Uterus (tissue), 3 donors: ENCODE measurements at regions not wholly inside any gene's neighbourhood (a gene's known extent, or its start where the extent isn't known, plus 50 kb on each side); places are given as distances from the start of the nearest gene placed in this dataset.
"Not testable (repeated sequence)": the region's sequence is repeated elsewhere in the genome, so short reads cannot be mapped to it uniquely, and the experiment has no call there.

Experiments used
- DNase-seq, 2 donors: peaks; one replicate each; pipeline ENCODE4 v3.0.0-alpha.2; 2019 to 2020
- H3K27ac ChIP-seq, 2 donors: fragments of 200-600 bp; sonication (generic); 1 replicate in 1 of 2; 2 replicates in 1 of 2; pipeline ENCODE4 v1.5.1; 2016 to 2018
- H3K27me3 ChIP-seq, 2 donors: fragments of 200-600 bp; sonication (generic); one replicate each; pipeline ENCODE4 v1.5.1; 2018 to 2019; ENCODE audit warnings: control low read depth in 1 of 2
- H3K36me3 ChIP-seq, 2 donors: fragments of 200-600 bp; sonication (generic); one replicate each; pipeline ENCODE4 v1.5.1; 2019; ENCODE audit warnings: control low read depth in 1 of 2
- H3K4me1 ChIP-seq, 2 donors: fragments of 200-600 bp; sonication (generic); one replicate each; pipeline ENCODE4 v1.5.1; 2018 to 2019; ENCODE audit warnings: control low read depth in 1 of 2
- H3K4me3 ChIP-seq, 2 donors: fragments of 200-600 bp; sonication (generic); 1 replicate in 1 of 2; 2 replicates in 1 of 2; pipeline ENCODE4 v1.5.1; 2018 to 2019; ENCODE audit warnings: mild to moderate bottlenecking in 1 of 2
- H3K9me3 ChIP-seq, 2 donors: fragments of 200-600 bp; sonication (generic); one replicate each; pipeline ENCODE4 v1.5.1; 2019; ENCODE audit warnings: control low read depth in 1 of 2
- CTCF ChIP-seq, 4 experiments: fragments of 200-600 bp in 2 of 4; fragments of 450-650 bp in 2 of 4; sonication (generic) in 2 of 4; IDR thresholded peaks; one replicate each; pipeline ENCODE4 v1.5.1; 2016 to 2019; ENCODE audit warnings: antibody characterized with exemption in 4 of 4, mild to moderate bottlenecking in 2 of 4, moderate library complexity in 1 of 4
- POLR2A ChIP-seq, 2 donors: fragments of 450-650 bp; IDR thresholded peaks; one replicate each; pipeline ENCODE4 v1.6.1; 2016; ENCODE audit warnings: antibody characterized with exemption in 2 of 2, mild to moderate bottlenecking in 1 of 2, moderate library complexity in 1 of 2
- intact Hi-C: fragments of 100-400 bp; cut with DNase I; formaldehyde crosslinking; loops from one replicate; pipeline ENCODE4 v1.15.1; 2023; ENCODE audit warnings: low total_unique reads
- donor health status: DM: yes; HTN: yes; CAD: no.

GRCh38 chr4:130736436-130737185, 1640.7 kb downstream of the C4orf33 start:
- TF ChIP-seq CTCF (IDR thresholded peaks at IDR 0.05) = no peak
- no peak for TF ChIP-seq POLR2A (IDR thresholded peaks at IDR 0.05)
- H3K27me3 ChIP-seq = no peaks in the 10 kb centered on the region
- H3K36me3 ChIP-seq = no peaks in the 10 kb centered on the region
- H3K27ac ChIP-seq = no peak overlapping the region
- H3K4me3 ChIP-seq = no peak overlapping the region
- intact Hi-C loops = no loop called here
- DNase-seq = no peak
- no peaks in the 10 kb centered on the region for H3K9me3 ChIP-seq
- H3K4me1 ChIP-seq = no peaks in the 10 kb centered on the region

- Histone ChIP-seq H3K9me3 (no peaks in the 10 kb centered on the region), H3K27me3 (no peaks in the 10 kb centered on the region), H3K4me1 (no peaks in the 10 kb centered on the region), H3K27ac (no peak overlapping the region), H3K36me3 (no peaks in the 10 kb centered on the region), H3K4me3 (no peak overlapping the region)
- no peak for DNase-seq
- TF ChIP-seq CTCF (IDR thresholded peaks at IDR 0.05) = no peak
- intact Hi-C loops = no loop called here
These were observed 1642.3 kb downstream of the C4orf33 start for GRCh38 chr4:130738233-130738632.

GRCh38 chr4:130747842-130748241, 1651.9 kb downstream of the C4orf33 start:
- DNase-seq = no peak
- intact Hi-C loops = no loop called here
- no peaks in the 10 kb centered on the region for H3K27me3 ChIP-seq
- no peak overlapping the region for H3K4me3 ChIP-seq
- no peak for TF ChIP-seq POLR2A (IDR thresholded peaks at IDR 0.05)
- no peak for TF ChIP-seq CTCF (IDR thresholded peaks at IDR 0.05)
- H3K36me3 ChIP-seq = no peaks in the 10 kb centered on the region
- H3K9me3 ChIP-seq = no peaks in the 10 kb centered on the region
- H3K27ac ChIP-seq = no peak overlapping the region
- no peaks in the 10 kb centered on the region for H3K4me1 ChIP-seq

GRCh38 chr4:130753926-130754325, 1658.0 kb downstream of the C4orf33 start:
- Histone ChIP-seq H3K4me3 (no peak overlapping the region), H3K9me3 (no peaks in the 10 kb centered on the region), H3K27me3 (no peaks in the 10 kb centered on the region), H3K36me3 (no peaks in the 10 kb centered on the region), H3K27ac (no peak overlapping the region), H3K4me1 (no peaks in the 10 kb centered on the region)
- DNase-seq = no peak
- TF ChIP-seq POLR2A (IDR thresholded peaks at IDR 0.05) = no peak
- no peak for TF ChIP-seq CTCF (IDR thresholded peaks at IDR 0.05)
- intact Hi-C loops = no loop called here

- Histone ChIP-seq H3K27ac (no peak overlapping the region), H3K9me3 (no peaks in the 10 kb centered on the region), H3K27me3 (no peaks in the 10 kb centered on the region), H3K4me3 (no peak overlapping the region), H3K4me1 (no peaks in the 10 kb centered on the region), H3K36me3 (no peaks in the 10 kb centered on the region)
- DNase-seq = no peak
- no peak for TF ChIP-seq CTCF (IDR thresholded peaks at IDR 0.05)
- no peak for TF ChIP-seq POLR2A (IDR thresholded peaks at IDR 0.05)
- intact Hi-C loops = no loop called here
These were observed 1664.3 kb downstream of the C4orf33 start for GRCh38 chr4:130760246-130760645.

- intact Hi-C loops, H3K4me1 ChIP-seq, DNase-seq: not testable (repeated sequence)
These were observed 1671.4 kb downstream of the C4orf33 start for GRCh38 chr4:130767384-130767783.

GRCh38 chr4:130772966-130773365, 1677.0 kb downstream of the C4orf33 start:
- H3K27me3 ChIP-seq, H3K4me1 ChIP-seq, H3K9me3 ChIP-seq, H3K4me3 ChIP-seq, intact Hi-C loops, H3K36me3 ChIP-seq, H3K27ac ChIP-seq, DNase-seq: not testable (repeated sequence)

More at GRCh38 chr4:130767384-130767783, 1671.4 kb downstream of the C4orf33 start:
- not testable (repeated sequence) for H3K27me3 ChIP-seq, H3K27ac ChIP-seq, H3K4me3 ChIP-seq, H3K36me3 ChIP-seq, H3K9me3 ChIP-seq
